ENCODE measurements at regions not wholly inside any gene's neighbourhood (a gene's known extent, or its start where the extent isn't known, plus 50 kb on each side); places are given as distances from the start of the nearest gene placed in this dataset.

GRCh38 chr10:56255298-56255697 is 105.8 kb downstream of the ZWINT start:
- DNase-seq = no peak
- Histone ChIP-seq H3K9me2 (ENCODE audit: insufficient read depth) (no peaks in the 10 kb centered on the region), H3K4me3 (no peak overlapping the region), H3K4me2 (no peak overlapping the region), H3K27ac (no peak overlapping the region), H3K4me1 (replicated peaks; ENCODE audit: insufficient read depth) (no peaks in the 10 kb centered on the region), H4K20me1 (ENCODE audit: insufficient read depth) (no peaks in the 10 kb centered on the region), H3K36me3 (ENCODE audit: low read depth) (no peaks in the 10 kb centered on the region), H3K9me3 (ENCODE audit: insufficient read depth, low read depth) (no peaks in the 10 kb centered on the region), H3K79me2 (ENCODE audit: low read depth) (no peaks in the 10 kb centered on the region), H3K27me3 (ENCODE audit: insufficient read depth, low read depth) (no peaks in the 10 kb centered on the region), H2AFZ (peak overlapping the region; percentile 47; the same call in 1 of the 2 replicates), H3F3A (ENCODE audit: insufficient read depth, low read depth) (no peaks in the 10 kb centered on the region)
- intact Hi-C loops (cut with micrococcal nuclease; ENCODE audit: unreplicated experiment) = no loop called here
- BruUV-seq (replicated peaks) = no TSS peak
- CTCF ChIA-PET = no interaction called here
- no peak for TF ChIP-seq EZH2 (IDR thresholded peaks at IDR 0.05; ENCODE audit: low read depth)
- TF ChIP-seq CTCF (conservative IDR thresholded peaks at IDR 0.05) = no peak
- POLR2A ChIA-PET (ENCODE audit: unreplicated experiment) = no interaction called here

GRCh38 chr10:56240471-56240870 is 120.6 kb downstream of the ZWINT start:
- TF ChIP-seq CTCF (conservative IDR thresholded peaks at IDR 0.05) = no peak
- no peak for TF ChIP-seq EZH2 (IDR thresholded peaks at IDR 0.05; ENCODE audit: low read depth)
- intact Hi-C loops (cut with micrococcal nuclease; ENCODE audit: unreplicated experiment) = no loop called here
- Histone ChIP-seq H4K20me1 (ENCODE audit: insufficient read depth) (no peaks in the 10 kb centered on the region), H3K9me3 (ENCODE audit: insufficient read depth, low read depth) (no peaks in the 10 kb centered on the region), H3K79me2 (ENCODE audit: low read depth) (no peaks in the 10 kb centered on the region), H3K27ac (no peak overlapping the region), H3F3A (ENCODE audit: insufficient read depth, low read depth) (no peaks in the 10 kb centered on the region), H2AFZ (no peak overlapping the region), H3K4me3 (no peak overlapping the region), H3K27me3 (ENCODE audit: insufficient read depth, low read depth) (no peaks in the 10 kb centered on the region), H3K4me2 (no peak overlapping the region), H3K36me3 (ENCODE audit: low read depth) (no peaks in the 10 kb centered on the region), H3K4me1 (replicated peaks; ENCODE audit: insufficient read depth) (no peaks in the 10 kb centered on the region), H3K9me2 (ENCODE audit: insufficient read depth) (no peaks in the 10 kb centered on the region)
- POLR2A ChIA-PET (ENCODE audit: unreplicated experiment) = no interaction called here
- no TSS peak for BruUV-seq (replicated peaks)
- CTCF ChIA-PET = no interaction called here
- DNase-seq = no peak

- Histone ChIP-seq H3K9me2 (ENCODE audit: insufficient read depth) (no peaks in the 10 kb centered on the region), H3K27me3 (ENCODE audit: insufficient read depth, low read depth) (no peaks in the 10 kb centered on the region), H3K4me1 (replicated peaks; ENCODE audit: insufficient read depth) (no peaks in the 10 kb centered on the region), H3K4me2 (no peak overlapping the region), H4K20me1 (ENCODE audit: insufficient read depth) (no peaks in the 10 kb centered on the region), H3K36me3 (ENCODE audit: low read depth) (no peaks in the 10 kb centered on the region), H3F3A (ENCODE audit: insufficient read depth, low read depth) (no peaks in the 10 kb centered on the region), H3K9me3 (ENCODE audit: insufficient read depth, low read depth) (no peaks in the 10 kb centered on the region), H3K27ac (no peak overlapping the region), H2AFZ (no peak overlapping the region), H3K79me2 (ENCODE audit: low read depth) (no peaks in the 10 kb centered on the region), H3K4me3 (no peak overlapping the region)
- ChIA-PET POLR2A (ENCODE audit: unreplicated experiment) (no interaction called here), CTCF (no interaction called here)
- BruUV-seq (replicated peaks) = no TSS peak
- no peak for TF ChIP-seq CTCF (conservative IDR thresholded peaks at IDR 0.05)
- no peak for TF ChIP-seq EZH2 (IDR thresholded peaks at IDR 0.05; ENCODE audit: low read depth)
- DNase-seq = peak in 1 of 2 experiments; percentile 3
- intact Hi-C loops (cut with micrococcal nuclease; ENCODE audit: unreplicated experiment) = no loop called here
These were observed 129.6 kb downstream of the ZWINT start for GRCh38 chr10:56231436-56231835.
